HUES48 (cell line): ENCODE measurements at regions not wholly inside any gene's neighbourhood (a gene's known extent, or its start where the extent isn't known, plus 50 kb on each side); places are given as distances from the start of the nearest gene placed in this dataset.

ENCODE experiments used
- H3K27ac ChIP-seq: one replicate; pipeline ENCODE4 v1.7.0; 2013; ENCODE audit warnings: low read depth, low read length, inconsistent platforms
- H3K27me3 ChIP-seq: 2 replicates; pipeline ENCODE4 v1.6.1; 2013; ENCODE audit warnings: mild to moderate bottlenecking, low read length; ENCODE audit not compliant: control insufficient read depth, insufficient read depth
- H3K36me3 ChIP-seq: 2 replicates; pipeline ENCODE4 v1.6.1; 2013; ENCODE audit warnings: low read length; ENCODE audit not compliant: control insufficient read depth, insufficient read depth
- H3K4me1 ChIP-seq: 2 replicates; pipeline ENCODE4 v1.6.1; 2013; ENCODE audit warnings: mild to moderate bottlenecking, low read length; ENCODE audit not compliant: control insufficient read depth, insufficient read depth
- H3K4me3 ChIP-seq: 2 replicates; pipeline ENCODE4 v1.5.1; 2013; ENCODE audit warnings: mild to moderate bottlenecking, low read depth, low read length
- H3K9ac ChIP-seq: 2 replicates; pipeline ENCODE4 v1.6.1; 2013; ENCODE audit warnings: mild to moderate bottlenecking, low read depth, low read length, moderate library complexity
- H3K9me3 ChIP-seq: 2 replicates; pipeline ENCODE4 v1.6.1; 2013; ENCODE audit warnings: low read length; ENCODE audit not compliant: control insufficient read depth, insufficient read depth

DNA sequence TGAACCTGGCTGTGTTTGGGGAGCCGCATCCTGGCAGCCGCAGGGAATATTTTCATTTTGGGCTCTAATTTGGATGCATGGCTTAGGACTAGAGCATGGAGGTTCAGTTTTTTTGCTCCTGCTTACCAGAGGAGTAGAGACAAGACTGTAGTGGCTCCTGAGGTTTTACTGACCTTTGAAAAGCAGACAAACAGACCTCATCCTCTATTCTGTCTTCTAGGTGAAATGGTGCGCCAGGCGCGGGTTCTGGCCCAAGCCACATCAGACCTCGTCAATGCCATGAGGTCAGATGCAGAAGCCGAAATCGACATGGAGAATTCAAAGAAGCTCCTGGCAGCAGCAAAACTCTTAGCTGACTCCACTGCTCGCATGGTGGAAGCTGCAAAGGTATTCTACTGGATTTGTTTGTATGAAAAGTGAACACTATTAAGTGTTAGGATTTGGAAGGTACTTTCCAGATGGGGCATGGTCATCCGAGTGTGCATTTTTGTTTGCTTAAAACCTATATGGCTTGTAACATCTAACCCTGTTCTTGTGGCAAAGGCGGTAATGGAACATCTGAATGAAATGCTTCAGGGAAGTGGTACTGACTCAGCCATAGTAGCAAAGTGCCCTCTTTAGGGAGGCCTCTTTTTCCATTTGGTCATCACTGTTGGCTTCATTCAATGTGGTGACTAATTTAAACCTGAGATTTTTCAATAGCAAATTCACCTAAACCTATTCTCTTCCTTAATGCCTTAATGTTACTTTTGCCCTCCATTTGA lies 330.7 kb upstream of the TPM1 start:
- Histone ChIP-seq H3K27me3 (no peaks in the 10 kb centered on the region), H3K9me3 (no peaks in the 10 kb centered on the region), H3K27ac (no peak overlapping the region), H3K36me3 (peaks cover 13% of the 10 kb centered on the region; the same call in 1 of the 2 replicates), H3K9ac (no peak overlapping the region), H3K4me3 (no peak overlapping the region), H3K4me1 (no peaks in the 10 kb centered on the region)

DNA sequence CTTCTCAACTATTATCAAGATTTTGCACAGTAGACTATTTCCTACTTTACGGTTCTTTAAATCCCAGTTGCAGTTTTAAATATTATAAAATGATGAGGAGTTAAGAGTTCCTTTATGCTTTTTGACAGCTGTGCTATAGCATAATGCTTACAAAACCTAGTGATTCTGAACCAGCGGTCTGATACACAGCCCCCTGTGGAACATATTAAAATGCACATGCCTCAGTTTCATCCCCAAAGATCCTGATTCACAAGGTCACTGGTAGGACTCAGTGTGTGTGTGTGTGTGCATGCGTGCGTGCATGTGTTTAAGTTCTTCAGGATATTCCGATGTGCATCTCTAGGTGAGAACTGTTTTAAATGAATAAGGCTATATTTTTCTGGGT lies 330.1 kb upstream of the TPM1 start:
- no peaks in the 10 kb centered on the region for H3K4me1 ChIP-seq
- H3K27me3 ChIP-seq = no peaks in the 10 kb centered on the region
- H3K4me3 ChIP-seq = no peak overlapping the region

DNA sequence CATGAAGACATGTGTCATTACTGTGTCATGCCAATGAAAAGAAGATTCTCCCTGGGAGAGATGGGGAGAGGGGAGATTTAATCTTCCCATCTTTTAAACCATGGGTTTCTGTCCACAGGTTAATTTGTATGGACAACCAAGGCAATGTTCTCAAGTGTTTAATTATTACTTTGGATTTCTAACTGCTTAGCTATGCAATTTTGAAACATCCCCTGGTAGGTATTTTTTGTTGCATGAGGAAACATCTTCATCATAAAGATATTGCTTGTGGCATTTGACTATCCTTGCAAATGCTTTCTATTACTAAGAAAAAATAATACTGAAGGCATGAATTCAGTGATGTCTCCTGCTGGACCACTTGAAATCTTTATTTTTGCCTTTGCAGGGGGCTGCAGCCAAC lies 326.6 kb upstream of the TPM1 start:
- Histone ChIP-seq H3K9ac (no peak overlapping the region), H3K9me3 (no peaks in the 10 kb centered on the region), H3K4me1 (no peaks in the 10 kb centered on the region), H3K36me3 (peaks cover 25% of the 10 kb centered on the region; the same call in 1 of the 2 replicates), H3K27me3 (no peaks in the 10 kb centered on the region), H3K4me3 (no peak overlapping the region), H3K27ac (no peak overlapping the region)

More for the DNA sequence above, 330.1 kb upstream of the TPM1 start:
- Histone ChIP-seq H3K9ac (no peak overlapping the region), H3K36me3 (peaks cover 16% of the 10 kb centered on the region; the same call in 1 of the 2 replicates), H3K9me3 (no peaks in the 10 kb centered on the region), H3K27ac (no peak overlapping the region)

DNA sequence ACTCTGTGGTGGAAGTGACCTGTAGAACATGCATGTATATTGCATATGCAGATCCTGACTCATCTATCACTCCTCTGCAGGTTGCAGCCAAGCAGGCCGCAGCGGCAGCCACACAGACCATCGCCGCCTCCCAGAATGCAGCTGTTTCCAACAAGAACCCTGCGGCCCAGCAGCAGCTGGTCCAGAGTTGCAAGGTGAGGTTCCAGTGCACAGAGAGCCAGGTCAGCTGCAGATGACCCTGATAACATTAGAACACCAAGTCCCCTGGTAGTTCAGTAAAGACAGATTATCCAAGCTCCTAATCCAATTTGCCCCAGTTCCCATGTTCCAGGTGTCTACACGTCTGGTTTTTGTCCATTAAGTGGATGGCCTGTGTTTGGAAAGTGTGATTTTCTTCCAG lies 325.1 kb upstream of the TPM1 start:
- Histone ChIP-seq H3K27ac (no peak overlapping the region), H3K4me1 (no peaks in the 10 kb centered on the region), H3K9me3 (no peaks in the 10 kb centered on the region), H3K27me3 (no peaks in the 10 kb centered on the region), H3K4me3 (no peak overlapping the region), H3K36me3 (peaks cover 16% of the 10 kb centered on the region; the same call in 1 of the 2 replicates), H3K9ac (no peak overlapping the region)

DNA sequence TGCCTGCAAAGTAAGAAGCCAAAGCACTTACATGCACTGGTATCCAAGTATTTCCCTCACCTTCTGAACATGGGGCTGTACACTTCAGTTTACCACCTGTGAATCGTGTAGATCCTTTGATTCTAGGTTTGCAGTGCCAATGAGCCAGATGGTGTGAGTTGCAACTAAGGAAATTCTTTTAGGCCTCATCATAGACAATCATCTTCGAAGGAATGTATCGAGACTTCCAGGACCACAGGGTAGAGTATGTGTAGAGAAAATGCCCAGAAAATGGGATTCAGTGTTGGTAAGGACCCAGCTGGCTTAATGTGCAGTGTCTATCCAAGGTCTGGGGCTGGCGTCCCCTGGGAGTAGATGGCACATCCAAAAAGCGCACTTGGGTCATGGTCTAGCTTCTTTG lies 323.2 kb upstream of the TPM1 start:
- no peak overlapping the region for H3K4me3 ChIP-seq
- no peak overlapping the region for H3K27ac ChIP-seq
- peaks cover 16% of the 10 kb centered on the region; the same call in 1 of the 2 replicates for H3K36me3 ChIP-seq
- H3K9me3 ChIP-seq = no peaks in the 10 kb centered on the region
- no peak overlapping the region for H3K9ac ChIP-seq
- H3K27me3 ChIP-seq = no peaks in the 10 kb centered on the region
- no peaks in the 10 kb centered on the region for H3K4me1 ChIP-seq

DNA sequence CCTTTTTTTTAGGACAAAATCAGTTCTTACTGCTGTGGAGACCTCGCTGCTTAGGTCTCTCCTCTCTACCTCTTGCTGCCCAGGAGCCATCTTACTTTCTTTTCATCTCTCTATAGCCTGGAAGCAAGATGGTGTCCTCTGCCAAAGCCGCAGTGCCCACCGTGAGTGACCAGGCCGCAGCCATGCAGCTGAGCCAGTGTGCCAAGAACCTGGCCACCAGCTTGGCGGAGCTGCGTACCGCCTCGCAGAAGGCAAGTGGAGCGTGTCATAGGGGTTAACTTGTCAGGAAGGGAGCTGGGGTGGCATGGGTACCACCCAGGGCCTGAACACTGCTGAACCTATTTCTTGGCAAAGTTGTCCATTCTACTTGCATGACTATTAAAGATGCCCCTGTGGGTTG lies 320.3 kb upstream of the TPM1 start:
- H3K27ac ChIP-seq = no peak overlapping the region
- no peak overlapping the region for H3K4me3 ChIP-seq
- no peaks in the 10 kb centered on the region for H3K27me3 ChIP-seq
- no peak overlapping the region for H3K9ac ChIP-seq
- H3K9me3 ChIP-seq = no peaks in the 10 kb centered on the region
- peaks cover 11% of the 10 kb centered on the region; the same call in 1 of the 2 replicates for H3K36me3 ChIP-seq
- H3K4me1 ChIP-seq = no peaks in the 10 kb centered on the region

DNA sequence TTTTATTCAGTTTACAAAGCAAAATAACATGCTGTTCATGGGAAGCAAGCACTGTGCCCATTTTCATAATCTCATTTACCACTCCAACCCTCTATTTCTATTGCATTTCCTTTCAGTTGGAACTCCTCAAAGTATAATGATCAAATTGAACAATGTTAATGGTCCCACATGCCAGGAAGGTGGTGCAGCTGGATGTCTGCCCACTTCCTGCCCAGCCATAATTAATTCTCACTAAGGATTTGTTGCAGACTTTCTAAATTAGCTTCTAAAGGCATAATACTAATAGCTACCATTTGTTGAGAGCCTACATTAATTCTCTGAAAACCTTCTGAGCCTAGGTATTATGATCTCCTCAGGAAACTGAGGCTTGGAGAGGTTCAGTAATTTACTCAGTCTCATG lies 316.1 kb upstream of the TPM1 start:
- H3K27me3 ChIP-seq = no peaks in the 10 kb centered on the region
- H3K36me3 ChIP-seq = no peaks in the 10 kb centered on the region
- H3K4me1 ChIP-seq = no peaks in the 10 kb centered on the region
- H3K4me3 ChIP-seq = no peak overlapping the region
- no peak overlapping the region for H3K27ac ChIP-seq
- H3K9ac ChIP-seq = no peak overlapping the region
- H3K9me3 ChIP-seq = peaks cover 8% of the 10 kb centered on the region; the same call in 1 of the 2 replicates

DNA sequence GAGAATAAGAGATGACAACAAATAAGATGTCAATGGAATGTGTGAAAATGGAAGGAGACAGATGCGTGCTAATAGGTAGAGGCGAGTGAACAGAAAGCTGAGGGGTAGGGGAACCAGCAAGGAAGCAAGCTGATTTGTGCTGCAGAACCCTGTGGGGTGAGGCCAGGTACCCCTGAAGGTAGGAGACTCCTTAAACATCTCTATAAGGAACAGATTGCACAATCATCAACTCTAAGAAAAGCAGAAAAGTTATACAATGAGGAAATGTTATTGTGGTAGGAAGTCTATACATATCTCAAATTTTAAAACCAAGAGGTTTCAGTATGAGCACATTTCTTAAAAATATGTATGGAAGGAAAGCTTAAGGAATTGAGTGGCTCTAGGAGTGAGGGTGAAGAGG lies 315.0 kb upstream of the TPM1 start:
- no peak overlapping the region for H3K27ac ChIP-seq
- H3K9ac ChIP-seq = no peak overlapping the region
- no peak overlapping the region for H3K4me3 ChIP-seq
- no peaks in the 10 kb centered on the region for H3K4me1 ChIP-seq
- H3K27me3 ChIP-seq = no peaks in the 10 kb centered on the region
- H3K9me3 ChIP-seq = peaks cover 8% of the 10 kb centered on the region; the same call in 1 of the 2 replicates
- H3K36me3 ChIP-seq = no peaks in the 10 kb centered on the region

DNA sequence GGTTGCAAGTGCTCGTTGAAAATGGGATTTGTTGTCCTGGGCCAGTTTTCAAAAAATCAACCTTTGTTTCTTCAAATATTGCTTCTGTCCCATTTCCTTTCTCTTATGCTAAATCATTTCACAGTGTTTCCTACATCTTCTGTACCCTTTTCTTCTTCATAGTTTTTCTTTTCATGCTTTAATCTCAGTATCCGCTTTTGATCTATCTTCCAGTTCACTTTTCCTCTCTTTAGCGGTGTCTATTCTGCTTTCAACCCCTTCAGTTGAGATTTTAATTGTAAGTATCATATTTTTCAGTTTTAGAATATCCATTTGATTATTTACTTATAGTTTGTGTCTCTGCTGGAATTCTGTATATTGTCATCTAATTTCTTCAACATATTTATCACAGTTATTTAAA lies 311.7 kb upstream of the TPM1 start:
- Histone ChIP-seq H3K27me3 (no peaks in the 10 kb centered on the region), H3K9ac (no peak overlapping the region), H3K36me3 (no peaks in the 10 kb centered on the region), H3K27ac (no peak overlapping the region), H3K9me3 (peaks cover 8% of the 10 kb centered on the region; the same call in 1 of the 2 replicates), H3K4me3 (no peak overlapping the region), H3K4me1 (peaks cover 12% of the 10 kb centered on the region)

DNA sequence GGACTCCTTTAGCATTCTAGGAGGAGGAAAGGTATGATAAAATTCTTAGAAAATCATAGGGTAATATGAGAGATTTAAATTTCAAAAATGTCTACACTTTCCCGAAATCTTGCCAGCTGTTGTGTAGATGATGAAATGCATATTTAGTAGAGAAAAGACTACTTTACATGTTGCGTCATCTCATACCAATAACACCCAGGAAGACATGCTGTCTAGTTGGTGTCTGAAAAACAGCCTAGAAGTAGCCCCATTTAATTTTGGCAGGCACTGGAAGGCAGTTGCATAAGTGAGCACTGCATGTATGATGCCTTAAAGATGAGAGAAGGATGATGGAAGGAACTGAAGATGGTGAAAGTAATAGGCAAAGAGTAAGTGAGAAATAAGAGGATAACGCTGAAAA lies 310.5 kb upstream of the TPM1 start:
- H3K4me1 ChIP-seq = peaks cover 12% of the 10 kb centered on the region
- H3K4me3 ChIP-seq = no peak overlapping the region
- H3K9me3 ChIP-seq = peaks cover 8% of the 10 kb centered on the region; the same call in 1 of the 2 replicates
- no peaks in the 10 kb centered on the region for H3K36me3 ChIP-seq
- no peak overlapping the region for H3K27ac ChIP-seq
- H3K27me3 ChIP-seq = no peaks in the 10 kb centered on the region
- H3K9ac ChIP-seq = no peak overlapping the region

DNA sequence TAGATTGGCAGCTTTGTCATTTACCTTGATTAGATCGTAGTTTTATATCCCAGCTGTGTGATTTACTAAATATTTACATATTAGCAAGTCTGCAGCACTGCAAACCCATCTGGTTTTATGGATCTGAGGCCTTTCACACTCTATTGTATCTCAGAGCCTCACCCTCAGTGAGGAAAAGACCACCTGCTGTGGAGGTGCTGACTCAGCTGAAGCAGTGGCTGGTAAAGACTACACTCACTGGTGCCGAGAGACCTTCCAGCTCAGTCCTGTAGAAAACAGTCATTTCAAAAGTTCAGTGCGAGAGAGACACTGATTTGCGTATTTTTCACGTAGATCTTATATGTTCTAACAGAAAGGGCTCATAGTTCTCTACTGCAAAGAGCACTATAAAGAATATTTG lies 307.8 kb upstream of the TPM1 start:
- peak overlapping the region; percentile 62 for H3K27ac ChIP-seq
- no peak overlapping the region for H3K9ac ChIP-seq
- peaks cover 12% of the 10 kb centered on the region for H3K4me1 ChIP-seq
- H3K9me3 ChIP-seq = peaks cover 8% of the 10 kb centered on the region; the same call in 1 of the 2 replicates
- H3K27me3 ChIP-seq = no peaks in the 10 kb centered on the region
- no peak overlapping the region for H3K4me3 ChIP-seq
- 0 out of 2 replicates have a peak, but pooled peaks cover 5% of the 10 kb centered on the region for H3K36me3 ChIP-seq
